ENCODE measurements at regions not wholly inside any gene's neighbourhood (a gene's known extent, or its start where the extent isn't known, plus 50 kb on each side); places are given as distances from the start of the nearest gene placed in this dataset.

DNA sequence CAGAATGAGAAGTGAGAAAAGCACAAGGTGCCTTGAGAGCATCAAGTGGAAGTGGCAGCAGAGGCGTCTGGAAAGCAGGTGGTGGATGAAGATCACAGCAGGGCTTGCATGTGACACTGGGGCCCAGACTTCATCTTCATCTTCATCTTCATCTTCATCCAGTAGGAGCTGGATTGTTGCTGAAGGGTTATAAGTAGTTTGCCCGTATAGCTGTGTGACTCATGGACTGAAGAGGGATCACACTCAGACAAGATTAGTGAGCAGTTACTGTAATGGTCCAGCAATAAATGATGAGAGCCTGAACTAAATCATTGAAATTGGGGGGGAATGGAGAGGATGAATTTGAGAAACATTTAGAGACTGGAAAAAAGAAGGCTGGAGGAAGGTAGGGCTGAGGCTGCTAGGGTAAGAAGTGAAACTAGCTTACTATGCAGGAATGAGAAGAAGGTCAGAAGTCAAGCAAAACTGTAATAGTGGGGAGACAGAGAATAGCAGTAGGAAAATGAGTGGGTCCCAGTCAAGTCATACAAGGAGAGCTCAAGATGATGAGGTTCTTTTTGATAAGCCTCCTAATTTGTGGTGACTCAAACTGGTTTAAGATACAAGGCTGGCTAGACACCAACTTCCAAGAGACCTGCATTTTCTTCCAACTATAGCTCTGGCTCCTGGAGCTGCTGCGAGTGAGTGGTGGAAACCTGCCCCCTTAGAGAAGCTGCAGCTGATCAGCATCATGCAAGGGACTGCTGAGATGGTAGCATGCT is 92.3 kb upstream of the BEND6 start:
- Histone ChIP-seq H3K27ac (peak overlapping the region; percentile 80), H3K9me3 (ENCODE audit: low read depth) (no peaks in the 10 kb centered on the region), H2AFZ (no peak overlapping the region), H3K79me2 (no peaks in the 10 kb centered on the region), H3K27me3 (no peaks in the 10 kb centered on the region), H3K9me2 (replicated peaks; ENCODE audit: insufficient read depth) (no peaks in the 10 kb centered on the region), H3K4me1 (ENCODE audit: insufficient read depth) (peaks cover 7% of the 10 kb centered on the region), H4K20me1 (ENCODE audit: insufficient read depth, poor library complexity, severe bottlenecking) (no peaks in the 10 kb centered on the region), H3K36me3 (replicated peaks; ENCODE audit: insufficient read depth, low read depth) (no peaks in the 10 kb centered on the region), H3K4me2 (no peak overlapping the region), H3K4me3 (no peak overlapping the region)
- no peak for DNase-seq (ENCODE audit: low spot score)
- 78% methylated on average over 3 of the region's 3 CpGs for WGBS (ENCODE audit: low lambda C conversion rate, missing lambda C conversion rate)
- TF ChIP-seq EZH2 (IDR thresholded peaks at IDR 0.05; ENCODE audit: borderline replicate concordance) = no peak
- TF ChIP-seq, protein P1, sequence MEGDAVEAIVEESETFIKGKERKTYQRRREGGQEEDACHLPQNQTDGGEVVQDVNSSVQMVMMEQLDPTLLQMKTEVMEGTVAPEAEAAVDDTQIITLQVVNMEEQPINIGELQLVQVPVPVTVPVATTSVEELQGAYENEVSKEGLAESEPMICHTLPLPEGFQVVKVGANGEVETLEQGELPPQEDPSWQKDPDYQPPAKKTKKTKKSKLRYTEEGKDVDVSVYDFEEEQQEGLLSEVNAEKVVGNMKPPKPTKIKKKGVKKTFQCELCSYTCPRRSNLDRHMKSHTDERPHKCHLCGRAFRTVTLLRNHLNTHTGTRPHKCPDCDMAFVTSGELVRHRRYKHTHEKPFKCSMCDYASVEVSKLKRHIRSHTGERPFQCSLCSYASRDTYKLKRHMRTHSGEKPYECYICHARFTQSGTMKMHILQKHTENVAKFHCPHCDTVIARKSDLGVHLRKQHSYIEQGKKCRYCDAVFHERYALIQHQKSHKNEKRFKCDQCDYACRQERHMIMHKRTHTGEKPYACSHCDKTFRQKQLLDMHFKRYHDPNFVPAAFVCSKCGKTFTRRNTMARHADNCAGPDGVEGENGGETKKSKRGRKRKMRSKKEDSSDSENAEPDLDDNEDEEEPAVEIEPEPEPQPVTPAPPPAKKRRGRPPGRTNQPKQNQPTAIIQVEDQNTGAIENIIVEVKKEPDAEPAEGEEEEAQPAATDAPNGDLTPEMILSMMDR (IDR thresholded peaks at IDR 0.05; ENCODE audit: poor library complexity) = no peak
- TF ChIP-seq EZH2phosphoT487 (IDR thresholded peaks at IDR 0.05; ENCODE audit: low read depth, severe bottlenecking, unreplicated experiment) = no peak

DNA sequence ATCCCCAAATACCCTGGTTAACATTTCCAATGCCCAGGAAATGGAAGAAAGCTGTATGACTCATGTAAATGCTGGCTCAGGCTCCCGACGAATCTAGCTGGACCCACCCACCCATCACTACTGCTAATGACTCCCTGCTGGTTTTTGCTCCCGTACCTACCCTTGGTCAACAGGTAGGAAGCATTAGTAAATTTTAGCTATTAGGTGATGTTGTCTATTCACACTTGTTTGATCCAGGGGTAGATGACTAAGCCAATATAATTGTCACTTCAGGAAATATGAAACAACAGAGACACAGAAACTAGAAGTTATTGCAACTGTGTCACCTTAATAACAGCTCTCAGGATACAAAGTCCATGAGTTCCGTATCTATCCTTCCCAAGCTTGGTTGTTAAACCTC is 94.4 kb upstream of the BEND6 start:
- Histone ChIP-seq H3K4me1 (ENCODE audit: insufficient read depth) (peaks cover 7% of the 10 kb centered on the region), H2AFZ (no peak overlapping the region), H3K27me3 (no peaks in the 10 kb centered on the region), H4K20me1 (ENCODE audit: insufficient read depth, poor library complexity, severe bottlenecking) (no peaks in the 10 kb centered on the region), H3K4me3 (no peak overlapping the region), H3K36me3 (replicated peaks; ENCODE audit: insufficient read depth, low read depth) (no peaks in the 10 kb centered on the region), H3K9me3 (ENCODE audit: low read depth) (no peaks in the 10 kb centered on the region), H3K4me2 (peak overlapping the region; percentile 17), H3K79me2 (no peaks in the 10 kb centered on the region), H3K9me2 (replicated peaks; ENCODE audit: insufficient read depth) (no peaks in the 10 kb centered on the region), H3K27ac (peak overlapping the region; percentile 24)
- WGBS (ENCODE audit: low lambda C conversion rate, missing lambda C conversion rate) = 34% methylated on average over 4 of the region's 4 CpGs
- no peak for TF ChIP-seq EZH2 (IDR thresholded peaks at IDR 0.05; ENCODE audit: borderline replicate concordance)
- no peak for TF ChIP-seq EZH2phosphoT487 (IDR thresholded peaks at IDR 0.05; ENCODE audit: low read depth, severe bottlenecking, unreplicated experiment)
- TF ChIP-seq, protein P1 (IDR thresholded peaks at IDR 0.05; ENCODE audit: poor library complexity) = no peak
- DNase-seq (ENCODE audit: low spot score) = peak; percentile 59

DNA sequence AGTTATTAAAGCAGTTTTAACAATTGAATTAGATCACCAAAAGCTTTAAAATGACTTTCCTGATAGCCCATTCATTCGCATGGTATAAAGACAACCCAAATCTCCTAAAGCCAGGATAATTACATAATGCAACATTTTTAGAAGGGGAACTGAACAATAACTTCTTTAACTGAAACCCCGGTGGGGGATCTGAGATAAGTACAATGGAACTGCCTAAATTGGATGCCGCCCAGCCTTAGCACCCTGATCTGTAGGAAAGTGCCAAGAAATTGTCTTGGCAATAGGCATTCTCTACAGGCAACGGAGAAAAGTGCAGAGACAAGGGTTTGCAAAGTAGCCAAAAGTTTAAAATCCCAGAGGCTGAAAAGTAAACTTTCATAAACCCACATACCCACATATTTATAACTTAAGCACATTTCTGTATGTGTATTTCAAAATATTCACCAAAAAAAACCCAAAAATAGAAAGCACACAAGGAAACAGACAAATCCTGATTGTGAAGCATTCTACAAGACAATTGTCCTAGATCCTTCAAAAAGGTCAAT is 98.8 kb upstream of the BEND6 start:
- H3K36me3 ChIP-seq (replicated peaks; ENCODE audit: insufficient read depth, low read depth) = no peaks in the 10 kb centered on the region
- no peak overlapping the region for H2AFZ ChIP-seq
- H3K79me2 ChIP-seq = no peaks in the 10 kb centered on the region
- H3K4me2 ChIP-seq = no peak overlapping the region
- DNase-seq (ENCODE audit: low spot score) = no peak
- no peaks in the 10 kb centered on the region for H3K9me3 ChIP-seq (ENCODE audit: low read depth)
- TF ChIP-seq, protein P1 (IDR thresholded peaks at IDR 0.05; ENCODE audit: poor library complexity) = no peak
- TF ChIP-seq EZH2 (IDR thresholded peaks at IDR 0.05; ENCODE audit: borderline replicate concordance) (no peak), EZH2phosphoT487 (IDR thresholded peaks at IDR 0.05; ENCODE audit: low read depth, severe bottlenecking, unreplicated experiment) (no peak)
- no peaks in the 10 kb centered on the region for H3K27me3 ChIP-seq
- no peak overlapping the region for H3K4me3 ChIP-seq
- no peaks in the 10 kb centered on the region for H3K4me1 ChIP-seq (ENCODE audit: insufficient read depth)
- no peak overlapping the region for H3K27ac ChIP-seq
- no peaks in the 10 kb centered on the region for H3K9me2 ChIP-seq (replicated peaks; ENCODE audit: insufficient read depth)
- WGBS (ENCODE audit: low lambda C conversion rate, missing lambda C conversion rate) = 77% methylated on average over 4 of the region's 4 CpGs
- no peaks in the 10 kb centered on the region for H4K20me1 ChIP-seq (ENCODE audit: insufficient read depth, poor library complexity, severe bottlenecking)
